CD1c-positive myeloid dendritic cell (primary cell): ENCODE measurements at regions not wholly inside any gene's neighbourhood (a gene's known extent, or its start where the extent isn't known, plus 50 kb on each side); places are given as distances from the start of the nearest gene placed in this dataset.

Source experiments
- DNase-seq: peaks from one replicate; pipeline ENCODE4 v3.0.0-alpha.2; 2016; ENCODE audit errors: extremely low spot score

DNA sequence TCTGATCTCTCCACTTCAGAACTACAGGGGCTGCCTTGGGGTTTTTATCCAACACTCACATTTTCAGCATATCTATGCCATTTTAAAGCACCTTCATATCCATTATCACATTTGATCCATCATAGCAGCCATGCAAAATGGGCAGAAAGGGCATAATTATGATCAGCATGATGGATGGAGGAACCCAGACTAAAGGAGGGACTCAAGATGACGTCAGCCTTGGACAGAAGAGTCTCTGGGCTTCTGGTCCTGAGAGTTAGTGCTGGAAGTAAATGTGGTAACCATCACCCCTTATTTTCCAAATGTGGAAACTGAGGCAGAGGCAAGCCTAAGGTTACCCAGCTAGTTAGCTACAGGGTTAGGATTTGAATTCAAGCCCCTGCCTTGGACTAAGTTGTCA is 273.1 kb downstream of the DRD1 start:
- DNase-seq: no peak

DNA sequence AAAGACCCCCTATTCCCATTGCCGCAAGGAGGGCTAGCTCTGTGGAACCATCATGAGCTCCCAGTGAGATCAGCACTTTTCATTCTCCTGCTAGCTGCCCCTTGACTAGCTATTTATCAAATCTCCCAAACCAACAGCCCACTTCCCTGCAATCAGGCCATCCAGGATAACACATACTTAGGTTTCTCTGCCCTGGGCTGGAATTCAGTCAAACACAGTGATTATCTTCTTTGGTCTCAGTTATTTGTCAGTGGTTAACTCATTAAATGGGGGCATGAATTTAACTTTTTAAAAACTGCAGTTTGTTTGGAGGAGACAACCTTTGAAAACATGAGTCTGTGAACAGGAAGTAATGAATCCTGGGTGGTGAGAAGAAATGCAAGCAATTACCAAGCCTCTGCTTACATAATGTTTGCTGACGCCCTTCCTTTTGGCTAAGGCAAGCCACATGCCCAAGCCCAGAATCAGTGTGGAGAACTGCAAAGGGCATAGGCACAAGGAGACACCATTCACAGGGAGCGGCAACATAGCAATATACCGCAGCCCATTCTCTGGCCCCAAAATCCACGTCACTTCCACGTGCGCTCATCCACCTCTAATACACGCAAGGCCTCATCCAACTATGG is 275.0 kb downstream of the DRD1 start:
- no peak for DNase-seq

DNA sequence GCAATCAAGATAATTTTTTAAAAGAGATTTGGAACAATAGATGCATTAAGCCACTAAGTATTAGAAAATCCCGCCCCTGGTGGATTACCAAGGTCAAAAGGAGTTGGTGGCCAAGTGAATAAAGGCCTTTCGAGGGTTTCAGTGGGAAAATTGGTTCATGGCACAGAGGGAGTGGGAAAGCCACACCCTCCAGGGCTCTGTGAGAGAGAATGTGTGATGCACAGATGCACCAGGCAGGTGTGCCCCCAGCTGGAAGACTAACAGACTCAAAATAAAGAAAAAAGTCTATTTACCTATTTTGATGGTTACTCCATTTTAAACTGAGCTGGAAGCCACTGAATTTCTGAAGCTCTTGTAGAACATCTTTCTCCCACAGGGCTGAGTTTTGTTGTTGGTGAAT is 278.0 kb downstream of the DRD1 start:
- DNase-seq: no peak

- DNase-seq: no peak
Observed at GRCh38 chr5:175163586-175164275, 280.3 kb downstream of the DRD1 start.

DNA sequence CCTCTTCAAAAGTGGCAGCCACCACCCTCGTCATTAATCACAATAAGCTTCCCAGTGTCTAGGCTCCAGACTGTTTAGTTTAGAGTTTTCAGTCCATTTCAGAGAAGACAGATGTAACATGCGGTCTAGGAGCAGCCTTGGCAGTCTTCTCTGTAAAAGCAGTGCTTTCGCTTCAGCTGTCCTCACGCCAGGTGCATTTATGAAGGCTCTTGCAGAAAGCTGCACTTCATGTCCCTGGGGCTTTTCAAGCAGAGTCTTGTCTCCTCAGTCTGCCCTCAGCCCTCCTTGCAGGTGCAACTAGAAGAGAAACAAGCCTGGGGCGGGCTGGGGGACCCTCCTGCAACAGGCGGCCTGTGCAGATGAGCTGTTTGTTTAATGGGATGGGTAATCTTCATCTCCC is 281.9 kb downstream of the DRD1 start:
- no peak for DNase-seq

DNA sequence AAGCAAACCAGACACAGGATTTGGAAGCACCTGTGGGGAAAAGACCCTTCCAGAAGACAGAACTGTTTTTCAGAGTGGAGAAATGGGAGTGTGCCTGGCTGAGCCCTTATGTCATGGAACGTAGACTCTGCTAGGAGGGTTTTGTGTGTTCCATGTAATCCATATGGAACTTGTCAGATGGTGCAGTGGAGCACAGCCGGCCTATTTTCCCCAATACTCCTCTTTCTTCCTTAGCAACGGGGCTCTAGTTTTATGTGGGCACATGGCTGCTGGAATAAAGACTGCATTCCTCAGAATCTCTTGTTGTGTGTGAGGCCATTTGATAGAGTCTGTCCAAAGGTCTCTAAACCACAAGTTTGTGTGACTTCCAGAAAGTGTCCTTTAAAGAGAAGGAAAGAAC is 284.0 kb downstream of the DRD1 start:
- no peak for DNase-seq

DNA sequence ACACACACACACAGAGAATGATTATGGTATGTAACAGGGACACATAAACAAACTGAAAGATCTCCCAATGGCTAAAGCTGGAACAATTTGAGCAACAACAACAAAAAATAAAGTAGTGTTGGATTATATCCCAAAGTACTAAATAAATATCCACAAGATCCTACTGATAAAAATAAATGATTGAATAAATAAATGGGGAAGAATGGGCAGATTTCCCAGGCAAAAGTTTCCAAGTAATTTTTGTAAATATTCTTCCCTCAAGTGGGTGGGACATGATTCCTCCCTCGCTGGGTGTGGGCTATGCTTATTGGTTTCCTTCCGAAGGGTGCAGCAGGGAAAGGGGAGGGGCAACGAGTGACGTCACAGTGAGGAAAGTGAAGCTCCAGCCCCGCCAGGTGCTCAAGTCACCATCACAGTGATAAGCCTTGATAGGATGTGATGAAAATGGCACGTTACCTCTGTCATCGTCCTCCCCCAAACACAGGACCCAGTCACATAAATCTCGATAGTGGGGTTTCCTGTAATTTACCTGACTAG is 295.3 kb downstream of the DRD1 start:
- no peak for DNase-seq

DNA sequence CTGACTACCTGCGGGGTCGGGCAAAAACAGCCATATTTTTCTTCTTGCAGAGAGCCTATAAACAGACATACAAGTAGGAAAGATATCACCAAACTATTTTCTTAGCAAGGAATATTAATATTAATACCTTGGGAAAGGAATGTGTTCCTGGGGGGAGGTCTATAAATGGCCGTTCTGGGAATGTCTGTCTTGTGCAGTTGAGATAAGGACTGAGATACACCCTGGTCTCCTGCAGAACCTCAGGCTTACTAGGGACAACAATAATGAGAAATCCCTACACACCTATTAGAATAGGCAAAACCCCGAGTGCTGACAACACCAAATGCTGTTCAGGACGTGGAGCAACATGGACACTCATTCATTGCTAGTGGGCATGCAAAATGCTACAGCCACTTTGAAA is 297.2 kb downstream of the DRD1 start:
- no peak for DNase-seq

- no peak for DNase-seq
Observed at GRCh38 chr5:175141421-175141820, 302.6 kb downstream of the DRD1 start.

GRCh38 chr5:175133185-175133584 is 310.8 kb downstream of the DRD1 start:
- DNase-seq: no peak

GRCh38 chr5:175131432-175131831 is 312.6 kb downstream of the DRD1 start:
- DNase-seq: no peak

GRCh38 chr5:175129619-175130018 is 314.4 kb downstream of the DRD1 start:
- DNase-seq: no peak

DNA sequence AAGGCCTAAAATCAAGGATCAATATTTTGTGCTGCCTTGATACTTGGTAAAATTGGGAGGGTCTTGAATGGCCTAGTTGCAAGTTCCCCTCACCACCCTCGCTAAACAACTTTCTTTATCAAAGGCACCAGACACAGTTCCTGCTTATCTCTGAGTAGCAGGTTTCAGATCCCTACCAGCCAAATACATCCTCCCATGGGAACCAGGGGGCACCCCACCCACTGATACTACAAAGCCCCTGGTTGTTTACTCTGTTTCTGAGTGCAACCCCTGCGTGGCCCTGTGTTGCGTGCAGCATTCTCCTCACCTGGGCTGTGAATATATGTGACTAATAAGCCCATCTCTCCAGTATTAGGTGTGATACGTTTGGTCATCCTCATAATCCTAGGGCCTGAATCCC is 314.9 kb downstream of the DRD1 start:
- no peak for DNase-seq

DNA sequence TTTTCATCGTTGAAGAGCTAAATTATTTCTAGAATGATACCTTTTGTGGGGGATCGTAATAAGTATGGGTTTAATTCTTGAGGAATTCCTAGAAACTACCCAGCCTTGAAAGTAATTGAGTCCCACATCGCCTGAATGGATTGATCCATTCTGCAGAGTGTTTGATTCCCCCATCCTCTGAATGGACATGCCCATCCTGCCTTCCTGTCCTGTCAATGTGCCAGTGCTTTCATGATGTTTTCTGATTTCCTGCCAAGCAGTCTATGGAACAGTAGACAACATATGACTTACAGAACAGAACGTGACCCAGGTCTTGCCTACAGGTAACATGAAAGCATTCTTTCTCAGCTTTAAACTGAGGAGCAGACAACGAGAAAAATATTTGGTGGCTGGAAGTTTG is 319.2 kb downstream of the DRD1 start:
- no peak for DNase-seq

GRCh38 chr5:175124251-175124813 is 319.6 kb downstream of the DRD1 start:
- DNase-seq: no peak

- DNase-seq: no peak
Observed at GRCh38 chr5:175123542-175123941, 320.4 kb downstream of the DRD1 start.

GRCh38 chr5:175121457-175121856 is 322.5 kb downstream of the DRD1 start:
- DNase-seq: no peak

GRCh38 chr5:175120412-175120811 is 323.6 kb downstream of the DRD1 start:
- no peak for DNase-seq

DNA sequence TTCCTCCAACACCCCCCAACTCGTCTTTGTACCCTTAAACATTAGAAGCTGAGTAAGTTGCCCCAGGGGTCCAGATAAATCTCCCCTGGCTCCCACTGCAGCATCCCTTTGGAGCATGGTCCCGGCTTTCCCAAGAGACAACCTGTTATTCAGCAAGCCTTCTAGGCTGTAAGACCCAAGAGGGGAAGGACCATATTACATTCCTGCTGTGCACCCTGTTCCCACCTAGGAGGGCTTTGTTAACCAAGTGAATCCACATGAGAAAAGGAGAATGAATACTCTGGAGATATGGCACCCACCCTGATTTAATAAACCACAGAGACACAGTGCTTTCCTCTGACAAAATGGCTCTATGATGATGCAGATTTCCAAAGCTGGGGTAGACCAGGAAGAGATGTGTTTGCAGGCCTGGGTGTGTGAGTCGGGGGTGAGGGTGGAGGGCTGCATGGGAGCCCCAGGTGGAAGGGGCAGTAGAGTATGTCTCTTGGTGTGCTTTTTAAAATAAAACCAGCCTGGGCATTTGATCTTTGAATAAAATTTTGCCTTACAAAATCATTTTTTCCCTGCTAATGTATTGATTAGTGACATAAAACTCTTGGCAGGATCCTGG is 325.2 kb downstream of the DRD1 start:
- DNase-seq: no peak

DNA sequence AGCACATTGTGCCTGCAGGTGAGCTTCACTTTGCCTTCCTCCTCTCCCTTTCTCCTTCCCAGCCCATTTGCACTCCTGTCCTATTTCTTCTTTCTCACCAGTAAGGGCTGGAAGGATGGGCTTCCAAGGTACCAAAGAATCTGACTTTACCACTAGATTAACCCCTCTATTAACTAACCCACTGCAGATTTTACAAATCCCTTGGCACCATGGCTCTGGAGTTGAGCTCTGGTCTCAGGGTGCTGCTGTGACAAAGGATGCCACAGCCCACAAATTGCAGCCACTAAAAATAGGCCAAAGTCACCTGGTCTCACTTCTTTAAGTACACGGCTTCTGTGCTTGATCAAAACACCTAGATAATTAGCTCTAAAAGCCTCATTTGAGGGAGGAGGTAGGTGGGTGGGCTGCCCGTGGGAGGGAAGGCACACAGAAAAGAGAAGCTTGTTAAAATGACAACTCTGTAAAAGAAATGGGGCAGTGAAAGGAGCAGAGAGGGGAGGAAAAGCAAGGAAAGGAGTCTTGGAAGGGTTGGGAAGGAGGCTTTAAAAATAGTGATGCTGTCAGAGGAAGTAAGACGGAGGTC is 327.4 kb downstream of the DRD1 start:
- DNase-seq: no peak

DNA sequence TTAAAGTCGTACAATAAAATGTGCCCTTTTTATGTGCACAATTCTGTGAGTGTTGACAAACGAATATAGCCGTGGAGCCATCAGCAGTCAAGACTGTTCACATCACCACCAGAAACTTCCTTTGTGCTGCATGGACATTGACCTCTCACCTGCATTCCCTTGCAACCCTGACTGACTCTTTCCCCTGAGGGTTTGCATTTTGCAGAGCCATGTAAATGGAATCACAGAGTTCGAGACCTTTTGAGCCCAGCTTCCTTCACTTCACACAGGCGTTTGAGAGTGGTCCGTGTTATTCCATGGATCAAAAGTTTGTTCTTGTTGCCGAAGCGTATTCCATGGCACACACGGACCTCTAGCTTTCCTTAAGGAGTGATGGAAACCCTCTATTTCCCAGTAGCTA is 328.2 kb downstream of the DRD1 start:
- DNase-seq: no peak

DNA sequence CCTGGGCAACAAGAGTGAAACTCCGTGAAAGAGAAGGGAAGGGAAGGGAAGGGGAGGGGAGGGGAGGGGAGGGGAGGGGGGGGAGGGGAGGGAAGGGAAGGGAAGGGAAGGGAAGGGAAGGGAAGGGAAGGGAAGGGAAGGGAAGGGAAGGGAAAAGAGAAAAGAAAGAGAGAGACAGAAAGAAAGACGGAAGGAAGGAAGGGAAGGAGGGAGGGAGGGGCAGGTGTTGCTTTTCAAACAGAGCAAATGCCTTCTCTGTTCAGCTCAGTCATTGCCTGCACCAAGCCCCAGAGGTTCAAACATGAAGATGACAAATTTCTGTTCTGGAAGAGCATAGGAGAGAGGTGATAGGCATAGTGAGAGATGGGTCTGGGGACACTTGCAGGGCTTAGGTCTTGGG is 330.0 kb downstream of the DRD1 start:
- no peak for DNase-seq
